Ascending aorta (tissue), 2 donors: ENCODE measurements at regions not wholly inside any gene's neighbourhood (a gene's known extent, or its start where the extent isn't known, plus 50 kb on each side); places are given as distances from the start of the nearest gene placed in this dataset.

Experiments used
- DNase-seq, 2 donors: peaks; one replicate each; pipeline ENCODE4 v3.0.0-alpha.2; 2019; ENCODE audit warnings: low spot score in 2 of 2
- H3K27ac ChIP-seq, 2 donors: fragments of 200-600 bp; sonication (generic); one replicate each; pipeline ENCODE4 v1.5.1; 2016 to 2017; ENCODE audit warnings: mild to moderate bottlenecking in 1 of 2
- H3K27me3 ChIP-seq: fragments of 200-600 bp; sonication (generic); one replicate; pipeline ENCODE4 v1.5.1; 2017
- H3K36me3 ChIP-seq, 2 donors: fragments of 200-600 bp; sonication (generic); one replicate each; pipeline ENCODE4 v1.5.1; 2016
- H3K4me1 ChIP-seq, 2 donors: fragments of 200-600 bp; sonication (generic); one replicate each; pipeline ENCODE4 v1.5.1; 2016 to 2017; ENCODE audit warnings: mild to moderate bottlenecking in 1 of 2
- H3K4me3 ChIP-seq, 2 donors: fragments of 200-600 bp; sonication (generic); one replicate each; pipeline ENCODE4 v1.5.1; 2016 to 2017; ENCODE audit warnings: mild to moderate bottlenecking in 1 of 2
- H3K9me3 ChIP-seq, 2 donors: fragments of 200-600 bp; sonication (generic); one replicate each; pipeline ENCODE4 v1.5.1; 2016
- intact Hi-C: fragments of 100-400 bp; cut with DNase I; formaldehyde crosslinking; loops from one replicate; pipeline ENCODE4 v1.15.1; 2023
- TF ChIP-seq, protein P1 (sequence below), 3 experiments: fragments of 200-600 bp in 2 of 3; fragments of 450-650 bp in 1 of 3; sonication (generic) in 2 of 3; IDR thresholded peaks; one replicate each; pipeline ENCODE4 v1.5.1; 2016 to 2019; ENCODE audit warnings: antibody characterized with exemption in 3 of 3, mild to moderate bottlenecking in 1 of 3, moderate library complexity in 1 of 3

DNA sequence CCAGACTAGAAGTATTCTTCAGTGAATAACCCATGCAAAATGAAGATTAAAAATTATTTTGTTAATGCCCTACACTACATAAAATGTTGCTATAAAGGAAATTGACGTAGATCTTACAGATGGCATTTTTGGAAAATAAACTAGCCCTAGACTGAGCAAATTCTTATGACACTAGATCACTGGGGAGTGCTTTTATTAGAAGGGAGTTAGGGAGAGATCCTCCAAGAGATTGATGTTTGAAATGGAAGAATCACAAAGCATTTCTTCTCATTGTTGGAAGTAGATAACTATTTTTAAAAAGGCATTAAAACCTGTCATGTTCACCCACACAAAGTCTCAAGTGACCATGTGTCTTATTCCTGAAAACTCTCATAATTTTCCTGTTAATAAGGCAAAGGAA is 351.1 kb upstream of the TLE4 start:
- H3K27ac ChIP-seq: no peak overlapping the region
- DNase-seq: no peak
- no peaks in the 10 kb centered on the region for H3K36me3 ChIP-seq
- no peak overlapping the region for H3K4me3 ChIP-seq
- no peaks in the 10 kb centered on the region for H3K27me3 ChIP-seq
- TF ChIP-seq, protein P1, sequence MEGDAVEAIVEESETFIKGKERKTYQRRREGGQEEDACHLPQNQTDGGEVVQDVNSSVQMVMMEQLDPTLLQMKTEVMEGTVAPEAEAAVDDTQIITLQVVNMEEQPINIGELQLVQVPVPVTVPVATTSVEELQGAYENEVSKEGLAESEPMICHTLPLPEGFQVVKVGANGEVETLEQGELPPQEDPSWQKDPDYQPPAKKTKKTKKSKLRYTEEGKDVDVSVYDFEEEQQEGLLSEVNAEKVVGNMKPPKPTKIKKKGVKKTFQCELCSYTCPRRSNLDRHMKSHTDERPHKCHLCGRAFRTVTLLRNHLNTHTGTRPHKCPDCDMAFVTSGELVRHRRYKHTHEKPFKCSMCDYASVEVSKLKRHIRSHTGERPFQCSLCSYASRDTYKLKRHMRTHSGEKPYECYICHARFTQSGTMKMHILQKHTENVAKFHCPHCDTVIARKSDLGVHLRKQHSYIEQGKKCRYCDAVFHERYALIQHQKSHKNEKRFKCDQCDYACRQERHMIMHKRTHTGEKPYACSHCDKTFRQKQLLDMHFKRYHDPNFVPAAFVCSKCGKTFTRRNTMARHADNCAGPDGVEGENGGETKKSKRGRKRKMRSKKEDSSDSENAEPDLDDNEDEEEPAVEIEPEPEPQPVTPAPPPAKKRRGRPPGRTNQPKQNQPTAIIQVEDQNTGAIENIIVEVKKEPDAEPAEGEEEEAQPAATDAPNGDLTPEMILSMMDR (IDR thresholded peaks at IDR 0.05): no peak
- H3K9me3 ChIP-seq: no peaks in the 10 kb centered on the region
- no peaks in the 10 kb centered on the region for H3K4me1 ChIP-seq
- intact Hi-C loops: no loop called here

DNA sequence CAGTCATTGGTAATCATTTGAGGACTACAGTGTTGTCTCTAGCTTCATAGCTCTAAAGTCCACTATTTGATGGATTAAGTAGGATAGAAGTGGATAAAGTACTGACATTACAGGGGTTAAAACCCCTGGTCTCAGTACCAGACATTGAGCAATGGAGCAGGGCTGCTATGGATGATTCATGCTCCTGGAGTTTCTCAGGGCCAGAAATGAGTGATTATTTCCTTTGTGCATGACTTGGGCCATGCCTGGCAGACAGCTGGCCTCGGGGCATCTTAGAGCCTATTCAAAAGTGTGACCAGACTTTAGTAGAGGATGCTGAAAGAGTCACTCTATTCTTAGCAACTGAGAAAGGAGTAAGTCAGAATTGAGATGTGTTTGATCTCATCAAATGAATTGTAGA is 350.7 kb upstream of the TLE4 start:
- Histone ChIP-seq H3K27ac (no peak overlapping the region), H3K9me3 (no peaks in the 10 kb centered on the region), H3K27me3 (no peaks in the 10 kb centered on the region), H3K4me3 (no peak overlapping the region), H3K4me1 (no peaks in the 10 kb centered on the region), H3K36me3 (no peaks in the 10 kb centered on the region)
- DNase-seq: no peak
- intact Hi-C loops: no loop called here
- TF ChIP-seq, protein P1 (IDR thresholded peaks at IDR 0.05): no peak

DNA sequence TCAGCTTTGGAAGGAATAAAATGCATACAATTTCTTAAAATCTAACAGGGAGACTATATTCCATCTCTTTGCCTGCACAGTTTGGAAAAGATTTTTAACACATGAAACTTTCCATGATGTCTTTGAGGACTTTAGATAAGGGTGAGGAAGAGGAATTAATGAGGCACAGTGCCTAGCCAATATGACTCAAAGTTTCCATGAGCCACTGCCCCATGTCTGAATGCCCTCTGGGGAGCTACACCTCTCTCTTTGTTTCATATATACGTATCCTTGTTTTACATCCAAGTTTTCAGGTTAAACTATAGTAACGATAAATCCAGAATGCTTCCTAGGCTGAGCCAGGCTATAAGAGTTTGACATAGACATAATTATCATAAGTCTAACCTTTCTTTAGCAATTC is 349.3 kb upstream of the TLE4 start:
- Histone ChIP-seq H3K4me3 (no peak overlapping the region), H3K36me3 (no peaks in the 10 kb centered on the region), H3K27ac (no peak overlapping the region), H3K27me3 (no peaks in the 10 kb centered on the region), H3K4me1 (no peaks in the 10 kb centered on the region), H3K9me3 (no peaks in the 10 kb centered on the region)
- intact Hi-C loops: no loop called here
- no peak for DNase-seq
- TF ChIP-seq, protein P1 (IDR thresholded peaks at IDR 0.05): no peak

DNA sequence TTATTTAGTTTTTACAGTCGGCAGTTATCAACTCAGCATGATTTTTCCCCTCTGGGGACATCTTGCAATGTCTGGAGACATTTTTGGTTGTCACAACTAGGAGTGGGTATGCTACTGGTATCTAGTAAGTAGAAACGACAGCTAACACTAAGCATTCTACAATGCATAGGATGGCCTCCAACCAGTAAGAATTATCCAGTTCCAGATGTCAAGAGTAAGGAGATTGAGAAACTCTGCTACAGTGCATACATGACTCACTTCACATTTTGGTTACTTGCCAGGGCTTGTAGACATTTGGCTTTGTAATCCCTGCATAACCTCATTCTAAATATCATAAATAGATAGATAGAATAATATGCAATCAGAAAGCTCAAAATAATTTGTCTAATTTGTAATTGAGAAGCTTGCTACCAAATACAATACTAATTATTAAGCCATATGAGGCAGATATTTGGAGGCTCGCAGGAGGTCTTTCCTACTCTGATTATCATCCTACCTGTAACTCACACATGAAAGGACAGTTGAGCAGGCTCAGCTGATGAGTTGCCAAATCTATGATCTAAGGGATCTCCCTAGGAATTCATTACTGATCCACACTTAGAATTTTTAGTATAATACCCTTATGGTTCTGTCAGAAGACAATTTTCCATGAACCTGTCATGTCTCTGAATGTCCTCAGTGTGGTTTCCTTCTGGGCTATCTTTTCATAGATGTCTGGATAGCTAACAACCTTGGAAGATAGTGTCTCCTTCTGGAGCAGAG is 346.9 kb upstream of the TLE4 start:
- intact Hi-C loops: no loop called here
- Histone ChIP-seq H3K36me3 (no peaks in the 10 kb centered on the region), H3K4me1 (no peaks in the 10 kb centered on the region), H3K27me3 (no peaks in the 10 kb centered on the region), H3K4me3 (no peak overlapping the region), H3K9me3 (no peaks in the 10 kb centered on the region), H3K27ac (no peak overlapping the region)
- TF ChIP-seq, protein P1 (IDR thresholded peaks at IDR 0.05): no peak
- DNase-seq: no peak

DNA sequence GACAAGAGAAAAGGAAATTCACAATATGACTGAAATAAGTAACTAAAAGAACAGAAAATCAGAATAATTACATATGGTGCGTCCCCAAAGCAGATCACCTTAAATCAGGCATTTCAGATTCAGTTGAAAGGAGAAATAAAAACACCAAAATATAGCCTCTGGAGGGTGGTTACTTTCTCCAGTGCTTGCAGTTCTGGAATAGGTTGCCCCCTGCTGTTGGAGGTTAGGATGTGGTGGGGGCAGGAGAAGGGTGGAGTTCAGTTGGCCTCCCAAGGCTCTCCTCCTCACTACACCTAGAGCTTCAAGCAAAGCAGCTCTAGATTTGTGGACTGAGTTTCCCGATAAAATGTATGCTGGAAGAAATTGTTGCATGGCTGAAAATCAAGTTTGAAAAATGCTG is 338.2 kb upstream of the TLE4 start:
- DNase-seq: no peak
- Histone ChIP-seq H3K9me3 (no peaks in the 10 kb centered on the region), H3K4me3 (no peak overlapping the region), H3K36me3 (no peaks in the 10 kb centered on the region), H3K27ac (no peak overlapping the region), H3K27me3 (no peaks in the 10 kb centered on the region), H3K4me1 (no peaks in the 10 kb centered on the region)
- intact Hi-C loops: no loop called here
- TF ChIP-seq, protein P1 (IDR thresholded peaks at IDR 0.05): no peak

DNA sequence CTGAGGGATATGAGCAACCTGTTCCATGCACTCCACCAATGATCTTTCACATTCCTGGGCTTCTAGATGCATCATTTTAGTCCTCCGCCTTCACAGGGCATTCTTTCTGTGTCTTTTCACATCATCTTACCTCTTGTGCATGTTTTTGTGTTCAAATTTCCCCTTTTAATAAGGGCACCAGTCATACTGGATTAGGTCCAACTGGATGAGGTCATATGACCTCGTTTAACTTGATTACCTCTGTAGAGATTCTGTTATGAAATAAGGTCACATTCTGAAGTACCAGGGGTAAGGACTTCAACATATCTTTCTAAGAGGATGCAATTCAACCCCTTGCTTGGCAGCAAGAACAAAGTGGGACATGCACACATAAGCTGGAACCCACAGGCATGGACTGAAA is 335.3 kb upstream of the TLE4 start:
- no peaks in the 10 kb centered on the region for H3K4me1 ChIP-seq
- DNase-seq: no peak
- no peaks in the 10 kb centered on the region for H3K9me3 ChIP-seq
- no peaks in the 10 kb centered on the region for H3K27me3 ChIP-seq
- intact Hi-C loops: no loop called here
- no peaks in the 10 kb centered on the region for H3K36me3 ChIP-seq
- H3K27ac ChIP-seq: no peak overlapping the region
- TF ChIP-seq, protein P1 (IDR thresholded peaks at IDR 0.05): no peak
- H3K4me3 ChIP-seq: no peak overlapping the region
